A673 (cell line): ENCODE measurements at regions not wholly inside any gene's neighbourhood (a gene's known extent, or its start where the extent isn't known, plus 50 kb on each side); places are given as distances from the start of the nearest gene placed in this dataset.

Source experiments
- BruUV-seq: library from RNA; stranded (reverse); fragments of 400-500 nt; replicated peaks from 2 replicates; lab custom pipeline; 2021; lab: Mats Ljungman, UMichigan
- CTCF ChIA-PET: fragments of 300-600 bp; sonication (Branson Sonifier 250); formaldehyde crosslinking; loops from one replicate; lab custom pipeline; 2022; ENCODE audit warnings: antibody characterized with exemption; lab: Charles Lee
- POLR2A ChIA-PET: fragments of 300-600 bp; sonication (Branson Sonifier 250); formaldehyde crosslinking; loops from one replicate; lab custom pipeline; 2022; ENCODE audit warnings: antibody characterized with exemption; ENCODE audit not compliant: low non-redundant PET; lab: Charles Lee
- DNase-seq: peaks from one replicate; pipeline ENCODE4 v3.0.0-alpha.2; 2015; ENCODE audit warnings: low spot score
- H3K27ac ChIP-seq: fragments of 200-600 bp; sonication (generic); 2 replicates; pipeline ENCODE4 v1.5.1; 2016; ENCODE audit warnings: mixed run types, low read depth, mild to moderate bottlenecking, mixed read lengths, antibody characterized with exemption, low read length; ENCODE audit not compliant: poor library complexity, severe bottlenecking
- H3K27me3 ChIP-seq: fragments of 200-600 bp; sonication (generic); replicated peaks from 2 replicates; pipeline ENCODE4 v1.6.1; 2017; ENCODE audit warnings: mixed run types, low read depth, mild to moderate bottlenecking, mixed read lengths, antibody characterized with exemption, low read length; ENCODE audit not compliant: insufficient read depth, poor library complexity
- H3K36me3 ChIP-seq: fragments of 200-600 bp; sonication (generic); 2 replicates; pipeline ENCODE4 v1.6.1; 2016; ENCODE audit warnings: mixed run types, mild to moderate bottlenecking, mixed read lengths, antibody characterized with exemption, low read length; ENCODE audit not compliant: insufficient read depth, poor library complexity, severe bottlenecking
- H3K4me1 ChIP-seq: fragments of 200-600 bp; sonication (generic); 2 replicates; pipeline ENCODE4 v1.6.1; 2017; ENCODE audit warnings: mixed run types, mild to moderate bottlenecking, mixed read lengths, antibody characterized with exemption, low read length; ENCODE audit not compliant: insufficient read depth, poor library complexity, severe bottlenecking
- H3K4me3 ChIP-seq: fragments of 200-600 bp; sonication (generic); 2 replicates; pipeline ENCODE4 v1.5.1; 2016; ENCODE audit warnings: low read depth, mixed run types, mild to moderate bottlenecking, mixed read lengths, low read length; ENCODE audit not compliant: poor library complexity, severe bottlenecking
- H3K9me3 ChIP-seq: fragments of 200-600 bp; sonication (generic); 2 replicates; pipeline ENCODE4 v1.6.1; 2016; ENCODE audit warnings: mixed run types, low read depth, mild to moderate bottlenecking, mixed read lengths, antibody characterized with exemption, low read length; ENCODE audit not compliant: poor library complexity, severe bottlenecking
- CTCF ChIP-seq: fragments of 300-800, 200-600 bp; sonication (generic); conservative IDR thresholded peaks from 2 replicates; pipeline ENCODE4 v1.5.1; 2017; ENCODE audit warnings: low read depth, mild to moderate bottlenecking, antibody characterized with exemption, low read length, moderate library complexity, mixed read lengths
- EZH2 ChIP-seq: fragments of 200-600 bp; sonication (generic); IDR thresholded peaks from 2 replicates; pipeline ENCODE4 v1.6.1; 2017; ENCODE audit warnings: borderline replicate concordance, low read depth, mild to moderate bottlenecking, mixed read lengths, antibody characterized with exemption, low read length; ENCODE audit not compliant: poor library complexity, severe bottlenecking
- intact Hi-C: fragments of 100-400 bp; cut with micrococcal nuclease; formaldehyde crosslinking; loops from one replicate; pipeline ENCODE4 v1.10.0; 2022; ENCODE audit not compliant: unreplicated experiment

- H3K4me3 ChIP-seq = no peak overlapping the region
- no peak overlapping the region for H3K27ac ChIP-seq
- CTCF ChIA-PET = no interaction called here
- peak; percentile 63 for DNase-seq
- POLR2A ChIA-PET = interaction anchor here (0.7 kb wide), 1 partner anchor 17 kb away, joined by 5 read pairs; no protein-coding TSS in a partner anchor
- H3K4me1 ChIP-seq = peaks cover 20% of the 10 kb centered on the region
- TF ChIP-seq EZH2 (no peak), CTCF (no peak)
- no peaks in the 10 kb centered on the region for H3K9me3 ChIP-seq
- intact Hi-C loops = no loop called here
- no peaks in the 10 kb centered on the region for H3K36me3 ChIP-seq
- H3K27me3 ChIP-seq = no peaks in the 10 kb centered on the region
- BruUV-seq = no TSS peak
Measured at GRCh38 chr14:85257287-85257686, 272.7 kb upstream of the FLRT2 start.

GRCh38 chr14:85263916-85264675 is 265.8 kb upstream of the FLRT2 start:
- no TSS peak for BruUV-seq
- no peak for DNase-seq

GRCh38 chr14:85273099-85273677 is 256.8 kb upstream of the FLRT2 start:
- TF ChIP-seq EZH2 = no peak
- no peak for TF ChIP-seq CTCF
- Histone ChIP-seq H3K4me3 (no peak overlapping the region), H3K9me3 (no peaks in the 10 kb centered on the region), H3K4me1 (no peaks in the 10 kb centered on the region), H3K27me3 (no peaks in the 10 kb centered on the region), H3K27ac (no peak overlapping the region), H3K36me3 (no peaks in the 10 kb centered on the region)
- intact Hi-C loops = no loop called here
- no TSS peak for BruUV-seq
- POLR2A ChIA-PET = no interaction called here
- no peak for DNase-seq
- CTCF ChIA-PET = no interaction called here

More at GRCh38 chr14:85263916-85264675, 265.8 kb upstream of the FLRT2 start:
- TF ChIP-seq CTCF (no peak), EZH2 (no peak)
- ChIA-PET CTCF (no interaction called here), POLR2A (no interaction called here)
- Histone ChIP-seq H3K4me1 (no peaks in the 10 kb centered on the region), H3K36me3 (no peaks in the 10 kb centered on the region), H3K4me3 (no peak overlapping the region), H3K9me3 (no peaks in the 10 kb centered on the region), H3K27ac (no peak overlapping the region), H3K27me3 (no peaks in the 10 kb centered on the region)
- intact Hi-C loops = no loop called here
